Endothelial cell of umbilical vein (primary cell): ENCODE measurements at regions not wholly inside any gene's neighbourhood (a gene's known extent, or its start where the extent isn't known, plus 50 kb on each side); places are given as distances from the start of the nearest gene placed in this dataset.

ENCODE experiments used
- BruUV-seq: library from RNA; stranded (reverse); fragments of 400-500 nt; replicated peaks from 2 replicates; lab custom pipeline; 2021; lab: Mats Ljungman, UMichigan
- CTCF ChIA-PET: fragments of 300-600, 350-600 bp; sonication (Branson Sonifier 250); formaldehyde crosslinking; loops from one replicate; lab custom pipeline; 2021; ENCODE audit warnings: antibody characterized with exemption, inconsistent platforms; lab: Charles Lee
- POLR2A ChIA-PET: fragments of 300-600, 350-600 bp; sonication (Branson Sonifier 250); formaldehyde crosslinking; loops from one replicate; lab custom pipeline; 2021; ENCODE audit warnings: antibody characterized with exemption, inconsistent platforms; lab: Charles Lee
- DNase-seq: peaks from one replicate; pipeline ENCODE4 v3.0.0-alpha.2; 2011; ENCODE audit warnings: low read depth, low spot score
- FAIRE-seq: peaks from 2 replicates; lab custom pipeline; 2011; peaks lifted over from hg19 to GRCh38; lab: Jason Lieb, UNC
- H2AFZ ChIP-seq: 2 replicates; pipeline ENCODE4 v1.6.0; 2012; ENCODE audit warnings: low read depth, low read length, control low read depth, inconsistent platforms
- H3K27ac ChIP-seq: 2 replicates; pipeline ENCODE4 v1.5.1; 2011; ENCODE audit warnings: low read depth, mild to moderate bottlenecking, control low read depth, low read length, moderate library complexity; ENCODE audit not compliant: insufficient read depth
- H3K27me3 ChIP-seq, 2 experiments: 2 replicates each; pipeline versions ENCODE4 v1.6.0 to v1.6.1; 2011; ENCODE audit warnings: low read length in 2 of 2, mixed read lengths in 1 of 2; ENCODE audit not compliant: control insufficient read depth in 2 of 2, insufficient read depth in 2 of 2
- H3K36me3 ChIP-seq, 2 experiments: 2 replicates in 1 of 2; 3 replicates in 1 of 2; pipeline ENCODE4 v1.5.1; 2011; ENCODE audit warnings: low read length in 2 of 2, mild to moderate bottlenecking in 1 of 2, moderate library complexity in 1 of 2; ENCODE audit not compliant: control insufficient read depth in 2 of 2, insufficient read depth in 2 of 2; ENCODE audit errors: extremely low read depth in 1 of 2
- H3K4me1 ChIP-seq: 3 replicates; pipeline ENCODE4 v1.5.1; 2011; ENCODE audit warnings: mild to moderate bottlenecking, low read length; ENCODE audit not compliant: control insufficient read depth, insufficient read depth; ENCODE audit errors: extremely low read depth
- H3K4me2 ChIP-seq: 2 replicates; pipeline ENCODE4 v1.6.1; 2011; ENCODE audit warnings: low read length, control low read depth, mixed read lengths; ENCODE audit not compliant: insufficient read depth
- H3K4me3 ChIP-seq, 3 experiments: fragments of 200-600 bp in 1 of 3; sonication (generic), shearing (Covaris generic) in 1 of 3; replicated peaks in 1 of 3; 2 replicates each; pipeline ENCODE4 v1.5.1; 2011 to 2016; ENCODE audit warnings: control low read depth in 3 of 3, low read length in 3 of 3, mild to moderate bottlenecking in 2 of 3, inconsistent platforms in 1 of 3, low read depth in 1 of 3, moderate library complexity in 1 of 3; ENCODE audit not compliant: insufficient read depth in 1 of 3
- H3K79me2 ChIP-seq: 2 replicates; pipeline ENCODE4 v1.6.0; 2012; ENCODE audit warnings: low read length, inconsistent platforms; ENCODE audit not compliant: control insufficient read depth, insufficient read depth
- H3K9ac ChIP-seq: replicated peaks from 2 replicates; pipeline ENCODE3; 2011; ENCODE audit warnings: low read length, control low read depth; ENCODE audit not compliant: insufficient read depth; ENCODE audit errors: extremely low read depth
- H3K9me1 ChIP-seq: replicated peaks from 3 replicates; pipeline ENCODE4 v1.6.0; 2011; ENCODE audit warnings: mild to moderate bottlenecking, low read length; ENCODE audit not compliant: control insufficient read depth, insufficient read depth; ENCODE audit errors: extremely low read depth
- H3K9me3 ChIP-seq: replicated peaks from 2 replicates; pipeline ENCODE4 v1.5.1; 2012; ENCODE audit warnings: low read length, inconsistent platforms; ENCODE audit not compliant: control insufficient read depth, insufficient read depth
- H4K20me1 ChIP-seq: replicated peaks from 2 replicates; pipeline ENCODE3; 2011; ENCODE audit warnings: mild to moderate bottlenecking, low read length; ENCODE audit not compliant: control insufficient read depth, insufficient read depth; ENCODE audit errors: extremely low read depth
- CTCF ChIP-seq, 2 donors: IDR thresholded peaks; 1 replicate in 1 of 2; 2 replicates in 1 of 2; pipeline ENCODE4 v1.5.1; 2011; ENCODE audit warnings: low read length in 2 of 2, mild to moderate bottlenecking in 2 of 2, moderate library complexity in 2 of 2, control low read depth in 1 of 2, inconsistent platforms in 1 of 2, low read depth in 1 of 2; ENCODE audit not compliant: insufficient read depth in 1 of 2; ENCODE audit errors: extremely low read depth in 1 of 2
- EZH2 ChIP-seq: IDR thresholded peaks from 2 replicates; pipeline ENCODE4 v1.6.1; 2012; ENCODE audit warnings: borderline replicate concordance, low read depth, mild to moderate bottlenecking, moderate library complexity, low read length, inconsistent platforms; ENCODE audit not compliant: severe bottlenecking
- FOS ChIP-seq: IDR thresholded peaks from 2 replicates; pipeline ENCODE4 v1.6.1; 2011; ENCODE audit warnings: mild to moderate bottlenecking, low read length, moderate library complexity, borderline replicate concordance; ENCODE audit not compliant: insufficient read depth
- GATA2 ChIP-seq: IDR thresholded peaks from 2 replicates; pipeline ENCODE4 v1.7.0; 2011; ENCODE audit warnings: low read depth, mild to moderate bottlenecking, moderate library complexity, mixed read lengths, low read length; ENCODE audit not compliant: insufficient read length, insufficient read depth
- JUN ChIP-seq: IDR thresholded peaks from 2 replicates; pipeline ENCODE4 v1.6.1; 2011; ENCODE audit warnings: borderline replicate concordance, low read depth; ENCODE audit not compliant: insufficient read length, insufficient read depth
- MAX ChIP-seq: IDR thresholded peaks from 2 replicates; pipeline ENCODE4 v1.6.1; 2011; ENCODE audit not compliant: insufficient read depth, insufficient read length
- MYC ChIP-seq: IDR thresholded peaks from one replicate; pipeline ENCODE4 v1.6.1; 2011; ENCODE audit warnings: mild to moderate bottlenecking, low read depth, low read length
- POLR2A ChIP-seq: IDR thresholded peaks from 2 replicates; pipeline ENCODE4 v1.6.1; 2012; ENCODE audit warnings: low read depth, mild to moderate bottlenecking, control low read depth, low read length
- POLR2AphosphoS5 ChIP-seq: IDR thresholded peaks from 2 replicates; pipeline ENCODE4 v1.6.1; 2012; ENCODE audit warnings: low read depth, mild to moderate bottlenecking, control low read depth, low read length, moderate library complexity; ENCODE audit not compliant: insufficient read depth
- dilution Hi-C: fragments of 300-500 bp; cut with MboI; formaldehyde crosslinking; loops from one replicate; pipeline ENCODE4 v1.15.0; 2019; ENCODE audit warnings: low sequenced_read_pairs; ENCODE audit not compliant: extremely low pct_ligation_motif_present
- intact Hi-C: fragments of 100-400 bp; cut with micrococcal nuclease; formaldehyde crosslinking; loops from one replicate; pipeline ENCODE4 v1.10.0; 2022

GRCh38 chr3:118186051-118186450, 848.6 kb downstream of the IGSF11 start:
- ChIA-PET POLR2A (no interaction called here), CTCF (no interaction called here)
- H3K27ac ChIP-seq, result no peak overlapping the region
- FAIRE-seq (no peak), DNase-seq (no peak)
- H3K4me1 ChIP-seq, result no peaks in the 10 kb centered on the region
- TF ChIP-seq POLR2A (no peak), GATA2 (no peak), FOS (no peak)
- H4K20me1 ChIP-seq, result no peaks in the 10 kb centered on the region
- H3K9me1 ChIP-seq, result no peaks in the 10 kb centered on the region
- intact Hi-C loops, result no loop called here
- peaks cover 2% of the 10 kb centered on the region for H3K9me3 ChIP-seq
- no peaks in the 10 kb centered on the region for H3K36me3 ChIP-seq
- no peak overlapping the region for H2AFZ ChIP-seq
- H3K79me2 ChIP-seq, result no peaks in the 10 kb centered on the region
- no peak overlapping the region for H3K4me2 ChIP-seq
- no peak overlapping the region for H3K4me3 ChIP-seq
- H3K27me3 ChIP-seq, result no peaks in the 10 kb centered on the region
- no TSS peak for BruUV-seq
- H3K9ac ChIP-seq, result no peak overlapping the region
- dilution Hi-C loops, result no loop called here

- Histone ChIP-seq H3K4me1 (no peaks in the 10 kb centered on the region), H3K9ac (no peak overlapping the region), H3K9me3 (peaks cover 2% of the 10 kb centered on the region), H3K79me2 (no peaks in the 10 kb centered on the region), H2AFZ (no peak overlapping the region), H3K4me3 (no peak overlapping the region), H3K27ac (no peak overlapping the region), H3K9me1 (no peaks in the 10 kb centered on the region), H3K4me2 (no peak overlapping the region), H3K36me3 (no peaks in the 10 kb centered on the region), H3K27me3 (no peaks in the 10 kb centered on the region), H4K20me1 (no peaks in the 10 kb centered on the region)
- ChIA-PET CTCF (no interaction called here), POLR2A (no interaction called here)
- intact Hi-C loops, result no loop called here
- dilution Hi-C loops, result no loop called here
- BruUV-seq, result no TSS peak
- TF ChIP-seq MAX, result no peak
- no peak for TF ChIP-seq MYC
- no peak for TF ChIP-seq CTCF (IDR thresholded peaks at IDR 0.05; ENCODE audit: extremely low read depth in 1 of 2, insufficient read depth in 1 of 2, low read depth in 1 of 2, low read length in 2 of 2)
- TF ChIP-seq GATA2, result no peak
- no peak for TF ChIP-seq POLR2A
- TF ChIP-seq POLR2AphosphoS5, result no peak
- no peak for TF ChIP-seq EZH2
- TF ChIP-seq JUN, result no peak
- no peak for TF ChIP-seq FOS
- DNase-seq (no peak), FAIRE-seq (no peak)
Measured at GRCh38 chr3:118187221-118187620, 847.4 kb downstream of the IGSF11 start.
